ENCODE measurements at regions not wholly inside any gene's neighbourhood (a gene's known extent, or its start where the extent isn't known, plus 50 kb on each side); places are given as distances from the start of the nearest gene placed in this dataset.
"Not testable (repeated sequence)": the region's sequence is repeated elsewhere in the genome, so short reads cannot be mapped to it uniquely, and the experiment has no call there.

GRCh38 chr6:155629652-155630051 lies 174.0 kb upstream of the NOX3 start:
- in situ Hi-C loops (cut with MboI; ENCODE audit: low pct_ligation_motif_present in 1 of 4, low pct_unique_long_range_greater_than_20kb in 1 of 4, low sequenced_read_pairs in 3 of 4) (no loop called here), intact Hi-C loops (cut with DNase I; ENCODE audit: low total_unique reads) (no loop called here)
- DNase-seq = no peak
- Histone ChIP-seq H3K36me3 (no peaks in the 10 kb centered on the region), H3K9me3 (no peaks in the 10 kb centered on the region), H3K4me1 (no peaks in the 10 kb centered on the region), H3K27me3 (no peaks in the 10 kb centered on the region), H3K27ac (no peak overlapping the region), H3K4me3 (no peak overlapping the region)
- 44 to 71% methylated on average over 3 to 6 of the region's 6 CpGs for WGBS, 2 donors (ENCODE audit: low coverage in 1 of 2)
- TF ChIP-seq POLR2AphosphoS5 (IDR thresholded peaks at IDR 0.05) (no peak), EP300 (IDR thresholded peaks at IDR 0.05; ENCODE audit: low read depth) (no peak), POLR2A (IDR thresholded peaks at IDR 0.05) (no peak), CTCF (IDR thresholded peaks at IDR 0.05) (no peak)

- Histone ChIP-seq H3K9me3 (no peaks in the 10 kb centered on the region), H3K36me3 (no peaks in the 10 kb centered on the region), H3K4me3 (no peak overlapping the region), H3K4me1 (no peaks in the 10 kb centered on the region), H3K27me3 (no peaks in the 10 kb centered on the region), H3K27ac (no peak overlapping the region)
- intact Hi-C loops (cut with DNase I; ENCODE audit: low total_unique reads) = no loop called here
- TF ChIP-seq EP300 (IDR thresholded peaks at IDR 0.05; ENCODE audit: low read depth) = no peak
- no peak for TF ChIP-seq CTCF (IDR thresholded peaks at IDR 0.05)
- no peak for TF ChIP-seq POLR2AphosphoS5 (IDR thresholded peaks at IDR 0.05)
- TF ChIP-seq POLR2A (IDR thresholded peaks at IDR 0.05) = no peak
- in situ Hi-C loops (cut with MboI; ENCODE audit: low pct_ligation_motif_present in 1 of 4, low pct_unique_long_range_greater_than_20kb in 1 of 4, low sequenced_read_pairs in 3 of 4) = no loop called here
- 75 to 78% methylated on average over 4 to 7 of the region's 7 CpGs for WGBS, 2 donors (ENCODE audit: low coverage in 1 of 2)
- DNase-seq = no peak
These were observed 172.7 kb upstream of the NOX3 start for GRCh38 chr6:155628306-155628705.

- in situ Hi-C loops (cut with MboI; ENCODE audit: low pct_ligation_motif_present in 1 of 4, low pct_unique_long_range_greater_than_20kb in 1 of 4, low sequenced_read_pairs in 3 of 4); H3K4me1 ChIP-seq; H3K9me3 ChIP-seq; H3K4me3 ChIP-seq; H3K27ac ChIP-seq; H3K27me3 ChIP-seq; H3K36me3 ChIP-seq; DNase-seq; intact Hi-C loops (cut with DNase I; ENCODE audit: low total_unique reads): not testable (repeated sequence)
- WGBS, 2 donors (ENCODE audit: low coverage in 1 of 2) = 52 to 66% methylated on average over 2 to 4 of the region's 4 CpGs
These were observed 172.1 kb upstream of the NOX3 start for GRCh38 chr6:155627722-155628212.

- no peaks in the 10 kb centered on the region for H3K36me3 ChIP-seq
- no peaks in the 10 kb centered on the region for H3K9me3 ChIP-seq
- in situ Hi-C loops (cut with MboI; ENCODE audit: low pct_ligation_motif_present in 1 of 4, low pct_unique_long_range_greater_than_20kb in 1 of 4, low sequenced_read_pairs in 3 of 4) = no loop called here
- no peak for TF ChIP-seq POLR2AphosphoS5 (IDR thresholded peaks at IDR 0.05)
- TF ChIP-seq CTCF (IDR thresholded peaks at IDR 0.05) = no peak
- TF ChIP-seq EP300 (IDR thresholded peaks at IDR 0.05; ENCODE audit: low read depth) = no peak
- TF ChIP-seq POLR2A (IDR thresholded peaks at IDR 0.05) = no peak
- H3K27ac ChIP-seq = no peak overlapping the region
- intact Hi-C loops (cut with DNase I; ENCODE audit: low total_unique reads) = no loop called here
- no peak overlapping the region for H3K4me3 ChIP-seq
- no peak for DNase-seq
- WGBS, 2 donors (ENCODE audit: low coverage in 1 of 2) = 64 to 70% methylated on average over 1 to 2 of the region's 2 CpGs
- H3K4me1 ChIP-seq = no peaks in the 10 kb centered on the region
- no peaks in the 10 kb centered on the region for H3K27me3 ChIP-seq
These were observed 168.0 kb upstream of the NOX3 start for GRCh38 chr6:155623450-155624178.

- H3K4me1 ChIP-seq = no peaks in the 10 kb centered on the region
- peaks cover 4 to 22% of the 10 kb centered on the region in 2 donors for H3K9me3 ChIP-seq
- in situ Hi-C loops (cut with MboI; ENCODE audit: low pct_ligation_motif_present in 1 of 4, low pct_unique_long_range_greater_than_20kb in 1 of 4, low sequenced_read_pairs in 3 of 4) = no loop called here
- no peak for DNase-seq
- H3K27me3 ChIP-seq = no peaks in the 10 kb centered on the region
- intact Hi-C loops (cut with DNase I; ENCODE audit: low total_unique reads) = no loop called here
- TF ChIP-seq POLR2A (IDR thresholded peaks at IDR 0.05) = no peak
- no peak for TF ChIP-seq POLR2AphosphoS5 (IDR thresholded peaks at IDR 0.05)
- no peak for TF ChIP-seq CTCF (IDR thresholded peaks at IDR 0.05)
- no peak for TF ChIP-seq EP300 (IDR thresholded peaks at IDR 0.05; ENCODE audit: low read depth)
- WGBS, 2 donors (ENCODE audit: low coverage in 1 of 2) = 78% methylated on average over 4 of the region's 4 CpGs; no CpG with 5 or more reads in 1 of the 2 donors
- no peaks in the 10 kb centered on the region for H3K36me3 ChIP-seq
- no peak overlapping the region for H3K27ac ChIP-seq
- no peak overlapping the region for H3K4me3 ChIP-seq
These were observed 159.0 kb upstream of the NOX3 start for GRCh38 chr6:155614606-155615005.
